ENCODE measurements at regions not wholly inside any gene's neighbourhood (a gene's known extent, or its start where the extent isn't known, plus 50 kb on each side); places are given as distances from the start of the nearest gene placed in this dataset.

GRCh38 chr4:124904723-124905388 lies 192.3 kb upstream of the ANKRD50 start:
- TF ChIP-seq CTCF (IDR thresholded peaks at IDR 0.05; ENCODE audit: low read length) (no peak), EZH2 (optimal IDR thresholded peaks at IDR 0.05; ENCODE audit: low read depth, low read length) (no peak)
